ENCODE measurements at regions not wholly inside any gene's neighbourhood (a gene's known extent, or its start where the extent isn't known, plus 50 kb on each side); places are given as distances from the start of the nearest gene placed in this dataset.

- no peak for TF ChIP-seq GATA2 (IDR thresholded peaks at IDR 0.05; ENCODE audit: low read depth, low read length)
- no peak for TF ChIP-seq GATA3 (IDR thresholded peaks at IDR 0.05; ENCODE audit: low read depth, low read length)
These were observed 266.2 kb downstream of the FOXD2 start for GRCh38 chr1:47703981-47704596.

All from SH-SY5Y (cell line).